CD4-positive, CD25-positive, alpha-beta regulatory T cell (primary cell): ENCODE measurements at regions not wholly inside any gene's neighbourhood (a gene's known extent, or its start where the extent isn't known, plus 50 kb on each side); places are given as distances from the start of the nearest gene placed in this dataset.
A peak's percentile ranks its signal among the peaks of the same experiment; 100 is the strongest.
"Not testable (repeated sequence)": the region's sequence is repeated elsewhere in the genome, so short reads cannot be mapped to it uniquely, and the experiment has no call there.

Experiments used
- ATAC-seq, 2 donors: fragments of 150-1000 bp; cut with Tn5 transposase; one replicate each; pipeline ENCODE4 v1.10.0; 2021; ENCODE audit warnings: low read depth in 2 of 2, moderate number of reproducible peaks in 2 of 2, moderate library complexity in 1 of 2
- DNase-seq, 3 donors: peaks; one replicate each; pipeline versions ENCODE4 v3.0.0 to v3.0.0-alpha.2; 2012 to 2022; ENCODE audit warnings: mixed read lengths in 1 of 3
- H3K27ac ChIP-seq: one replicate; pipeline ENCODE4 v1.7.0; 2013; ENCODE audit warnings: mild to moderate bottlenecking, low read length; ENCODE audit not compliant: insufficient read depth, poor library complexity, severe bottlenecking
- H3K27me3 ChIP-seq: one replicate; pipeline ENCODE4 v1.7.0; 2013; ENCODE audit warnings: low read length; ENCODE audit not compliant: control insufficient read depth, insufficient read depth
- H3K36me3 ChIP-seq: one replicate; pipeline ENCODE4 v1.7.0; 2013; ENCODE audit warnings: mild to moderate bottlenecking, low read length, moderate library complexity; ENCODE audit not compliant: control insufficient read depth, insufficient read depth
- H3K4me1 ChIP-seq: 2 replicates; pipeline ENCODE4 v1.7.0; 2013; ENCODE audit warnings: mild to moderate bottlenecking, low read length; ENCODE audit not compliant: insufficient read depth, control insufficient read depth, poor library complexity, severe bottlenecking
- H3K4me3 ChIP-seq: one replicate; pipeline ENCODE4 v1.7.0; 2013; ENCODE audit warnings: low read depth, mild to moderate bottlenecking, low read length, moderate library complexity
- H3K9me3 ChIP-seq, 2 experiments: 1 replicate in 1 of 2; 2 replicates in 1 of 2; pipeline ENCODE4 v1.7.0; 2013; ENCODE audit warnings: low read length in 2 of 2, mild to moderate bottlenecking in 1 of 2, moderate library complexity in 1 of 2; ENCODE audit not compliant: control insufficient read depth in 2 of 2
- H3K27ac Mint-ChIP-seq, 3 donors: one replicate each; pipeline ENCODE4 v1.8.0; 2020 to 2022; ENCODE audit warnings: mild to moderate bottlenecking in 3 of 3, mixed read lengths in 3 of 3, moderate library complexity in 2 of 3
- H3K27me3 Mint-ChIP-seq: one replicate; pipeline ENCODE4 v1.8.0; 2022; ENCODE audit warnings: mild to moderate bottlenecking, mixed read lengths
- H3K36me3 Mint-ChIP-seq: one replicate; pipeline ENCODE4 v1.8.0; 2020; ENCODE audit warnings: mixed read lengths
- H3K4me1 Mint-ChIP-seq, 4 donors: one replicate each; pipeline ENCODE4 v1.8.0; 2020 to 2022; ENCODE audit warnings: mixed read lengths in 4 of 4, mild to moderate bottlenecking in 1 of 4
- H3K4me3 Mint-ChIP-seq, 4 donors: one replicate each; pipeline ENCODE4 v1.8.0; 2020 to 2022; ENCODE audit warnings: mild to moderate bottlenecking in 4 of 4, mixed read lengths in 4 of 4, moderate library complexity in 3 of 4
- H3K9me3 Mint-ChIP-seq, 7 donors: one replicate each; pipeline ENCODE4 v1.8.0; 2020 to 2022; ENCODE audit warnings: mixed read lengths in 7 of 7, mild to moderate bottlenecking in 3 of 7, moderate library complexity in 2 of 7

- H3K36me3 Mint-ChIP-seq: peaks cover 78% of the 10 kb centered on the region
- H3K9me3 ChIP-seq: peaks cover 97 to 98% of the 10 kb centered on the region in 2 experiments
- H3K4me3 ChIP-seq: not testable (repeated sequence)
Observed at GRCh38 chr21:7948727-7949126, 2572.7 kb upstream of the TPTE start.

GRCh38 chr21:7949882-7950281 is 2571.5 kb upstream of the TPTE start:
- H3K27ac Mint-ChIP-seq, H3K27ac ChIP-seq, H3K4me3 ChIP-seq, H3K4me3 Mint-ChIP-seq, DNase-seq, ATAC-seq, H3K27me3 ChIP-seq, H3K4me1 ChIP-seq, H3K27me3 Mint-ChIP-seq, H3K36me3 ChIP-seq: not testable (repeated sequence)
- Mint-ChIP-seq H3K9me3 (peaks cover 0 to 95% (median 53%) of the 10 kb centered on the region in 7 donors), H3K4me1 (peaks cover 0 to 66% (median 4%) of the 10 kb centered on the region in 4 donors), H3K36me3 (peaks cover 83% of the 10 kb centered on the region)
- peaks cover 94 to 96% of the 10 kb centered on the region in 2 experiments for H3K9me3 ChIP-seq

More at GRCh38 chr21:7948727-7949126, 2572.7 kb upstream of the TPTE start:
- Mint-ChIP-seq H3K9me3 (peaks cover 0 to 95% (median 45%) of the 10 kb centered on the region in 7 donors), H3K4me1 (peaks cover 0 to 64% (median 3%) of the 10 kb centered on the region in 4 donors)
- H3K4me1 ChIP-seq, H3K27me3 ChIP-seq, H3K27ac ChIP-seq, H3K36me3 ChIP-seq, DNase-seq, H3K4me3 Mint-ChIP-seq, H3K27me3 Mint-ChIP-seq, ATAC-seq, H3K27ac Mint-ChIP-seq: not testable (repeated sequence)

GRCh38 chr21:7951854-7952519 is 2569.4 kb upstream of the TPTE start:
- no peak overlapping the region for H3K4me3 Mint-ChIP-seq
- H3K27ac Mint-ChIP-seq: no peak overlapping the region
- H3K9me3 ChIP-seq: peaks cover 96 to 97% of the 10 kb centered on the region in 2 experiments
- no peak overlapping the region for H3K4me3 ChIP-seq
- ATAC-seq (no peak), DNase-seq (no peak)
- H3K27me3 ChIP-seq: no peaks in the 10 kb centered on the region
- no peaks in the 10 kb centered on the region for H3K36me3 ChIP-seq
- H3K27me3 Mint-ChIP-seq: no peaks in the 10 kb centered on the region
- H3K4me1 Mint-ChIP-seq: peaks cover 0 to 46% (median 3%) of the 10 kb centered on the region in 4 donors
- no peaks in the 10 kb centered on the region for H3K4me1 ChIP-seq
- peaks cover 0 to 92% (median 53%) of the 10 kb centered on the region in 7 donors for H3K9me3 Mint-ChIP-seq
- no peak overlapping the region for H3K27ac ChIP-seq
- H3K36me3 Mint-ChIP-seq: peaks cover 87% of the 10 kb centered on the region

GRCh38 chr21:7952648-7953047 is 2568.7 kb upstream of the TPTE start:
- Mint-ChIP-seq H3K36me3 (peaks cover 84% of the 10 kb centered on the region), H3K9me3 (peaks cover 0 to 92% (median 53%) of the 10 kb centered on the region in 7 donors), H3K4me1 (peaks cover 0 to 41% (median 3%) of the 10 kb centered on the region in 4 donors), H3K4me3 (no peak overlapping the region), H3K27ac (no peak overlapping the region), H3K27me3 (no peaks in the 10 kb centered on the region)
- no peak overlapping the region for H3K4me3 ChIP-seq
- ATAC-seq (no peak), DNase-seq (no peak)
- H3K4me1 ChIP-seq: no peaks in the 10 kb centered on the region
- H3K9me3 ChIP-seq: peaks cover 95 to 97% of the 10 kb centered on the region in 2 experiments
- no peaks in the 10 kb centered on the region for H3K27me3 ChIP-seq
- H3K27ac ChIP-seq: no peak overlapping the region
- H3K36me3 ChIP-seq: no peaks in the 10 kb centered on the region

GRCh38 chr21:7953058-7953457 is 2568.3 kb upstream of the TPTE start:
- no peaks in the 10 kb centered on the region for H3K36me3 ChIP-seq
- no peak overlapping the region for H3K27ac Mint-ChIP-seq
- H3K9me3 Mint-ChIP-seq: peaks cover 0 to 92% (median 55%) of the 10 kb centered on the region in 7 donors
- H3K4me1 Mint-ChIP-seq: peaks cover 0 to 38% (median 4%) of the 10 kb centered on the region in 4 donors
- ATAC-seq (no peak), DNase-seq (no peak)
- no peaks in the 10 kb centered on the region for H3K27me3 Mint-ChIP-seq
- peaks cover 85% of the 10 kb centered on the region for H3K36me3 Mint-ChIP-seq
- no peak overlapping the region for H3K27ac ChIP-seq
- no peak overlapping the region for H3K4me3 ChIP-seq
- H3K27me3 ChIP-seq: no peaks in the 10 kb centered on the region
- H3K4me1 ChIP-seq: no peaks in the 10 kb centered on the region
- peak overlapping the region in 1 of 4 donors; percentile 64 for H3K4me3 Mint-ChIP-seq
- H3K9me3 ChIP-seq: peaks cover 94 to 97% of the 10 kb centered on the region in 2 experiments

GRCh38 chr21:7955358-7956073 is 2565.9 kb upstream of the TPTE start:
- Mint-ChIP-seq H3K9me3 (peaks cover 10 to 84% (median 45%) of the 10 kb centered on the region in 7 donors), H3K4me1 (peaks cover 0 to 23% (median 4%) of the 10 kb centered on the region in 4 donors), H3K36me3 (peaks cover 65% of the 10 kb centered on the region)
- H3K4me3 Mint-ChIP-seq, H3K4me3 ChIP-seq, DNase-seq, H3K27me3 Mint-ChIP-seq, H3K27me3 ChIP-seq, H3K36me3 ChIP-seq, H3K27ac ChIP-seq, H3K27ac Mint-ChIP-seq, H3K4me1 ChIP-seq, ATAC-seq: not testable (repeated sequence)
- peaks cover 76% of the 10 kb centered on the region in 2 experiments for H3K9me3 ChIP-seq

- not testable (repeated sequence) for H3K27me3 Mint-ChIP-seq, H3K4me1 ChIP-seq, H3K36me3 ChIP-seq, H3K4me3 ChIP-seq, H3K27me3 ChIP-seq, DNase-seq, H3K27ac Mint-ChIP-seq, H3K27ac ChIP-seq
- H3K9me3 ChIP-seq: peaks cover 70 to 72% of the 10 kb centered on the region in 2 experiments
- peak in 1 of 2 donors; percentile 8 for ATAC-seq
- H3K4me1 Mint-ChIP-seq: peaks cover 0 to 23% (median 4%) of the 10 kb centered on the region in 4 donors
- H3K9me3 Mint-ChIP-seq: peaks cover 9 to 83% (median 39%) of the 10 kb centered on the region in 7 donors
- H3K36me3 Mint-ChIP-seq: peaks cover 59% of the 10 kb centered on the region
- peak overlapping the region in 1 of 4 donors; percentile 1 for H3K4me3 Mint-ChIP-seq
Observed at GRCh38 chr21:7956074-7956452, 2565.3 kb upstream of the TPTE start.
